ENCODE measurements at regions not wholly inside any gene's neighbourhood (a gene's known extent, or its start where the extent isn't known, plus 50 kb on each side); places are given as distances from the start of the nearest gene placed in this dataset.
A peak's percentile ranks its signal among the peaks of the same experiment; 100 is the strongest.
"Not testable (repeated sequence)": the region's sequence is repeated elsewhere in the genome, so short reads cannot be mapped to it uniquely, and the experiment has no call there.

DNA sequence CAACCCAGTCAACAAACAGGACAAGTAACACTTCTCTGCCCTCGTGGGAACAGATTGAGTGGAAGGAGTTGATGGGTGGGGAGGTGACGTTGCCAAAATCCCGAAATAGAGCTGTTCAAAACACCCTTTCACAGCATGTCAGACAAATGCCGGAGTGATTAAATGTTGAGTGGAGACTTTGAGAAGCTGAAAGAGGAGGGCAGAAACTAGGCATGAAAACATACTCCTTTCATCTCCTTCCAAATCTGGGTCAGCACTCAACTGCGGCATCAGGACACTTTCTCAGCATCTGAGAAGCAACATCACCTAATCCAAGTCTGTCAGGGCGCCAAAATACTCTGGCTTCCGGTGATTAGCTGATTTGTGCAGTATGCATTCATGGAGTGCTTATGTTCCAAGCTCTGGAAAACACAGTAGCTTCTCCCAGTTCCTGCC, 51.5 kb upstream of the MRI1 start:
- no peak for DNase-seq
- no peak for TF ChIP-seq GATA1 (IDR thresholded peaks at IDR 0.05; ENCODE audit: low read depth, low read length)
- TF ChIP-seq POLR2A (IDR thresholded peaks at IDR 0.05; ENCODE audit: low read length): no peak

DNA sequence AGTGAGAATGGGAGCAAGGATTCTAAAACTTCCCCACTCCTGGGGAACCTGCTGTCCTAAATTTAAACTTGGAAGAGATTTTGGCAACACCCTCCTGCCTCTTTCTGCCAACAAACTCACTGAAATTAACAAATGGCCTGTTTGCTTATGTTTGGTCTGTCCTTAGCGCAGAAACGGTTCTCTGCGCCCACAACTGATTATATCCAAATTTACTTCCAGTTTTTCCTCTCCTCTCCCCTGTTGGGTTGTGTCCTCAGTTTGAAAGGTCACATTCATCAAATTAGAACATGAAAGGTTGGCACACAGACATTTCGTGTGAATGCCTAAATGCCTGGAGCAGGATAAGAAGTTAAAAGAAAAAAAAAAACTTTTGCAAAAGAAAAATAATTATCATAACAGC, 56.4 kb upstream of the MRI1 start:
- no peak for TF ChIP-seq GATA1 (IDR thresholded peaks at IDR 0.05; ENCODE audit: low read depth, low read length)
- no peak for TF ChIP-seq POLR2A (IDR thresholded peaks at IDR 0.05; ENCODE audit: low read length)
- no peak for DNase-seq

DNA sequence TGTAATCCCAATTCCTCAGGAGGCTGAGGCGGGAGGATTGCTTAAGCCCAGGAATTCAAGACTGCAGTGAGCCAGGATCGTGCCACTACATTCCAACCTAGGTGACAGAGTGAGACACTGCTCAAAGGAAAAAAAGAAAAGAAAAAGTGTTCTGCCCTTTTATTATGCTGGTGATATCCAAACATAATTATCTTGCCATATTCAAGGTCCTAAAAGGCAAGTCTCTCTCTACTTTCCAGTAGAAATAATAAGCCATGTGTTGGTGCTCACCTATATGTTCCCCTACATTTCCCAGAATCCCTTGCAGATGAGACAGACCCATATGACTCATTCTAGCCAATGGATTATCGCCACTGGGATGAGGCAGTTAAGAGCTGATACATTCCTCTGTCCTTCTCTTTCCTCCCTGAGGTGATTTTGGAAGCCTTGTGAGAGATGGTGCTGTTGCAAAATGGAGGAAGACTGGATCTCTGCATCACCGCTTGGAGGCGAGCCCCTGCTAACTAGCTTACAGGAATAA, 58.3 kb upstream of the MRI1 start:
- TF ChIP-seq GATA1 (IDR thresholded peaks at IDR 0.05; ENCODE audit: low read depth, low read length) (no peak), POLR2A (IDR thresholded peaks at IDR 0.05; ENCODE audit: low read length) (no peak)

DNA sequence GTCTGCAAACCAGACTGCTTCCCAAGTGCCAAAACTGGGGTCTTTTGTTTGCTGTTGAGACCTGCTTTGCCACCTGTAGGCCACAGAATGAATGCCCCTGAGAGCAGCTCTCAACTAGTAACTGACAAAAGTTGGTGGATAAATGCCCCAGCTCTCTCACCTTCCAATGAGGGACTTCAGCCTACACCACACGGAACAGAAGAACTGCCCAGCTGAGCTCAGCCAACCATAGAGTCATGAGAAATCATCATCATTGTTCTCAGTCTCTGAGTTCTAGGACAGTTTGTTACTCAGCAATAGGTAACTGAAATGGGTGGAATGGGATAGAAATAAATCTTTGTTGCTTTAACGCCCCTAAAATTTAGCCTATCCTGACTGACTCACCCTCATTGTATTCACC, 59.1 kb upstream of the MRI1 start:
- DNase-seq: no peak
- TF ChIP-seq POLR2A (IDR thresholded peaks at IDR 0.05; ENCODE audit: low read length): no peak
- TF ChIP-seq GATA1 (IDR thresholded peaks at IDR 0.05; ENCODE audit: low read depth, low read length): no peak

More for the DNA sequence above, 58.3 kb upstream of the MRI1 start:
- no peak for DNase-seq

DNA sequence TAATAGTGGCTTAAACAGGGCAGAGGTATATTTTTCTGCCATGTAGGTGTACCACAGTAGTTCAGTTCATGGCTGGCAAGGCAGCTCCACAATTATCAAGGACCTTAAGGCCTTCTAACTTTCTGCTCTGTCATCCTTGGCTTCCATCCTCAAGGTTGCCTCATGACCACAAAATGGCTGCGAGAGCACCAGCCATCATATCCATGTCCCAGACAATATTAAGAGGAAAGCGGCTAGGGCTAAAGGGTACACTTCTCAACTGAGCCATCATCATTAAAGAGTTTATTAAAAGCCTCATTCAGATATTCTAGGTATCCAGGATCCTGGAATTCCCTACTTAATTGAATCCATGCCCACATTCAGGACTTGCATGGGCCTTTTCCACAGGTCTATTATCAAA, 62.7 kb upstream of the MRI1 start:
- no peak for TF ChIP-seq GATA1 (IDR thresholded peaks at IDR 0.05; ENCODE audit: low read depth, low read length)
- TF ChIP-seq POLR2A (IDR thresholded peaks at IDR 0.05; ENCODE audit: low read length): no peak
- DNase-seq: no peak

DNA sequence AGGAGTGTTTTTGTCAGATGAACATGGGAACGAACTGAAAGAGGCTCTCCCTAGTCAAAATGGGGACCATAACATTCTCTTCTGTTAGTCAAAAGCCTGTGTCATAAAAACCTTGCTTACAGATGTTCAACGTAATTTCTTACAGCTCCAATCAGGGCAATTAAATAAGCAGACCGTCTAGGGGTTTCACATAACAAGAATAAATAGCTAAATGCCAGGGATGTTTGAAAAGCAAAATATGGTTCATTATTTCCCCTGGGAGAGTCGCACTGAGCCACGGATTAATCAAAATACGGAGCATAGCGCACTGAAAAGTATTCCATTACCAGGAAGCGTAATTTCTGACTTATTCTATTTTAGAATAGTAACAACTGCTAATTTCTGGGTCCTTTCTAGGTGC, 63.7 kb upstream of the MRI1 start:
- no peak for DNase-seq
- no peak for TF ChIP-seq GATA1 (IDR thresholded peaks at IDR 0.05; ENCODE audit: low read depth, low read length)
- no peak for TF ChIP-seq POLR2A (IDR thresholded peaks at IDR 0.05; ENCODE audit: low read length)

DNA sequence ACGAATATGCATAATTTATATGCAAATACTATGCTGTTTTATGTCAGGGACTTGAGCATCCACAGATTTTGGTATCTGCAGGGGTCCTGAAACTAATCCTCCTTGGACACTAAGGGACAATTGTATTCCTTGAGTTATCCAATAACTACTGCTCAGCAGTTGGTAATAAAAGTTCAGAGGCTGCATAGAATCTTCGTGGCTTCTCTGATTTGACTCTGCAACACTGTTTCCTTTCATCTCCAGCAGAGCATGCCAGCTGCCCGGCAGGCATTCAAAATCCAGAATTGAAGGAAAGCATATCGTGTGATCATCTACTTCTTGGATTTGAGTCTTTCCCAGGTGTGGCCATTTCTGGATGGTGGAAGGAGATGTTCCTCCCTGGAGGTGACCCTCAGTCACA, 64.5 kb upstream of the MRI1 start:
- TF ChIP-seq GATA1 (IDR thresholded peaks at IDR 0.05; ENCODE audit: low read depth, low read length) (no peak), POLR2A (IDR thresholded peaks at IDR 0.05; ENCODE audit: low read length) (no peak)
- no peak for DNase-seq

DNA sequence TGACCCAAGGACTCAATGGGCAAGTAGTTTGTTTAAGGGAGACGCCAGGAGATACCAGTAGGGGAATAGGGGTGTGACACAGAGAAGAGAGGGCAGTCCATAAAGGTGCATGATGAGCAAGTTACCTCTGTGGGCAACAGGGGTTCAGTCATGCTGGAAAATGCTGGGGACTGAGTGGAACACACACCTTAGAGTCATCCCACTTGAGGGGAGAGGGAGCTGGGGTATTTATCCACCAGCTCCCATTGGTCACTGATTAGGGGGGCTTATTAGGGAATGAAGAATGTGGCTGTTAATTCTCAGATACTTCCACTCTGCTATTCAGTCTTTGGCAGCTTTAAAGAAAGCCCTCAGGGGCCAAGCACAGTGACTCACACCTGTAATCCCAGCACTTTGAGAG, 67.5 kb upstream of the MRI1 start:
- TF ChIP-seq POLR2A (IDR thresholded peaks at IDR 0.05; ENCODE audit: low read length): no peak
- no peak for TF ChIP-seq GATA1 (IDR thresholded peaks at IDR 0.05; ENCODE audit: low read depth, low read length)
- no peak for DNase-seq

DNA sequence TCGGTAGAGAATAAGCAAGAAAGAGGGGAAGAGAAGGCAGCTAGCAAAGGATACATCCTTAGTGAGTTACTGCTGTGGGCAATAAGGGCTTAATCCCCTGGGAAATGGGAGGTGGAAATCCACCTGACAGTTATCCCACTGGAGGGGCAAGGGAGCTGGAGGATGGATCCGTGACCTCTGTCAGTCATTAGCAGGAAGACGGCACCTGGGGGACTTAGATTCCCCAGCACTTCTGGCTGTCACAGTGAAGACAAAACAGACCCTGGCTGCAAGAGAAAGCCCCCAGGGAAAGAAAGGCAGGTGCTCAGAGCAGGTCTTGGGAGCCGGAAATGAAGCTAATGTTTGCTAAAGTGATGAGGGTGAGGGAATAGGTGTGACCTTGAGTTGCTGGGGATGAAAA, 70.4 kb upstream of the MRI1 start:
- DNase-seq: no peak

DNA sequence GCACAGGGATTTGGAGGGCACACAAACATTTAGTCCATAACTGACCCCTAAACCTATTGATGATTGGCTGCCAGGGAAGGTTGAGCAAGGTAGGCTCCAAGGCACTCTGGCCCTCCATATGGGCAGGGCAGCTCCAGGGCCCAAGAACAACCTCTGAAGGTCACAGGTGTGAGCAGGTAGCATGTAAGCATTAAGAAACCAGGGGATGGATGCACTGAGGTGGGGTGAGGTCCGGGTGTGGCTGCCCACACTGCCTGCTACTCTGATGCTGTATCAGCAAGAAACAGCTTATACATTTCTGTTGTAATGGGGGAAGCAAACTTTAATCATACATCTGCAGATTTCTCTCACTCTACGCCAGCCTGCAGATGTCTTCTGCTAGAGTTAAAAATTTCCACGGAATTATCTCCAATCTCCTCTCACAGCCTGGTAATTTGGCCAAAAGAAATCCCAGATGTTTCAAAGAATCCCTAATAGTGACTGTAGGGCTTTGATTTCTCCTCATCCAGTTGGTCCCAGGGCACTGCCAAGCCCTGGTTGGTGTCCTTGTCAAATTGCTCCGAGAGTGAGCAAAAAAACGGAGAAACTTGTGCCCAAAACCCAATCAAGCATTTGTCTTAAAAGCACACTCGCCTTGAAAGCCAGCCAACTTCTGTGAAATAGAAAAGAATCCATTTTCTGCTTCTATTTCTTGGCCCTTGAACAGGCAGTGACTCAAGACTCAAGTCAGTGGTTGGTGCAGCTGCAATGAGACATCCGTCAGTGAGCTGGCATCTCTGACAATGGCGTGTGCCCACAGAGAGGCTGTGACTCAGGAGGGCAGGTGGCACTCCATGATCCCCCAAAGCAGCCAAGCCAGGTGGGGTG, 72.5 kb upstream of the MRI1 start:
- TF ChIP-seq GATA1 (IDR thresholded peaks at IDR 0.05; ENCODE audit: low read depth, low read length): no peak
- TF ChIP-seq POLR2A (IDR thresholded peaks at IDR 0.05; ENCODE audit: low read length): no peak
- DNase-seq: no peak

More for the DNA sequence above, 70.4 kb upstream of the MRI1 start:
- TF ChIP-seq GATA1 (IDR thresholded peaks at IDR 0.05; ENCODE audit: low read depth, low read length) (no peak), POLR2A (IDR thresholded peaks at IDR 0.05; ENCODE audit: low read length) (no peak)

DNA sequence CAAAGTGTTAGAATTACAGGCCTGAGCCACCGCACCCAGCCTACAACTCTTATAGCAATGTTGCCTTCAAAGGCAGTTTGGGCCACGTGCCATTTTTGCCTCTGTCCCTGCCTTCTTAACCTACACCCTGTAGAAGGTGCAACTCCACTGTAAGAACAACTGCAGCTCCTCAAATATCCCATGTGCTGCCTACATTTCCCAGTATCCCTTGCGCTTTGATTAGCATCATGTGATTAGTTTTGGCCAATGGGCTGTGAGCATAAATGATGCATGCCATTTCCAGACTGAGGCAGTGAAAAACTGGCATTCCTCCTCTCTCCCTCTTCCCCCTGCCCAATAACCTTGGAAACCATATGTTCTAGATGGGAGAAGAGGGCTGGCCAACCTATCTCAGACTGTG, 75.2 kb upstream of the MRI1 start:
- DNase-seq: peak; percentile 30 to 48
- TF ChIP-seq POLR2A (IDR thresholded peaks at IDR 0.05; ENCODE audit: low read length) (no peak), GATA1 (IDR thresholded peaks at IDR 0.05; ENCODE audit: low read depth, low read length) (no peak)

DNA sequence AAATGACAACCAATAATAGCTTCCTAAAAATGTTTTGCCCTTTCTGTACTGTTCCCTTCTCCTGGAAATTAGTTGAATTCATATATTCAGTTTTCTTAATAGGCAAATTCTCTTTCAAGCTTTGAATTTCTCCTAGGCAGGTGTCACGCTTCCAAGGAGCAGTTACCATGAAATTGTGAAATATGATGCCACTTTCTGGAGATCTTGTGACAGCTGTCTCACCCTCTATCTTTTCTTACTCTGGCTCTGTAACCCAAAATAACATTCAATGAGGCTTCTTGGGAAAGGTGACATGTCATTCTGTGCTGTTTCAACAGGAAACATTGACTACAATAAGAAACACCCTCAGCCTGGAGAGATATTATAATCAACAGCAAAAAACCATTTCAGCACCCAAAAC, 80.3 kb upstream of the MRI1 start:
- DNase-seq: no peak
- TF ChIP-seq POLR2A (IDR thresholded peaks at IDR 0.05; ENCODE audit: low read length) (no peak), GATA1 (IDR thresholded peaks at IDR 0.05; ENCODE audit: low read depth, low read length) (no peak)

DNA sequence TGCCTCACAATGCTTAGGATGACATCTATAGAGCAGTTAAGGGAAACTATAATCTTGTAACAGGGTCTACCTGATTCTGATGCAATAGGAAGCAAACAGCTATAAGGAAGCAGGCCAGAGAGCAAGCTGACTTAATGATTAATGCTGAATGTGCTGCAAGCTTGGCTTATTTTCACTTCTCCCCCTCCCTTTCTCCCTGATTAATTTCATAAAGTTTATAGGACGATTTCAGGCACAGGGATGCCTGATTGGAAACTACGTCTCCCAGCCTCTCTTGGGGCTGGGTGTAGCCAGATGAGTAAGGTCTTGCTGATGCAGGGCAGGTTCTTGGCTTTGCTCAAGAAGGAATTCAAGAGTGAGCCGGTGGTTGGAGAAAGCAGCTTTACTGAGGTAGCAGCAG, 82.8 kb upstream of the MRI1 start:
- DNase-seq: no peak
- TF ChIP-seq POLR2A (IDR thresholded peaks at IDR 0.05; ENCODE audit: low read length) (no peak), GATA1 (IDR thresholded peaks at IDR 0.05; ENCODE audit: low read depth, low read length) (no peak)

DNA sequence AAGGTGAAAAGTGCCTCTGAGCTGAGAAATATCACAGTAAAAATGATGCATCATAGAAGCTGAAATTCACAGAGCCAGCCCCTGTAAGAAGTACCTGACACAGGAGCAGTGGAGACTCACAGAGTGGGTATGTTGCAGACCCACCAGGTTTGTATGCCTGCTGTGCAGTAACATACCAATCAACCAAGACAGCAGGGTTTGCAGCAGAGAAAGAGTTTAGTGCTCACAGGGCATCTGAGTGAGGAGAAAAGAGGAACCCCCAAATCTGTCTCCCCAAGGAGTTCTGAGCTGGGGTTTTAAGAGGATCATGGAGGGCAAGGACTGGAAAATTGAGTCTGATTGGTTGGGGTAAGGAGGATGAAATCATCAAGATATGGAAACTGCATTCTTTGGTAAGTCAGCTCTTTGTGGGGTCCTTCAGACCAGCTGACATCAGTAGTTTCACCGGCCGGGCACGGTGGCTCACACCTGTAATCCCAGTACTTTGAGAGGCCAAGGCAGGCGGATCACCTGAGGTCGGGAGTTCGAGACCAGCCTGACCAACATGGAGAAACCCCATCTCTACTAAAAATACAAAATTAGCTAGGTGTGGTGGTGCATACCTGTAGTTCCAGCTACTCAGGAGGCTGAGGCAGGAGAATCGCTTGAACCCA, 83.5 kb upstream of the MRI1 start:
- DNase-seq: not testable (repeated sequence)

DNA sequence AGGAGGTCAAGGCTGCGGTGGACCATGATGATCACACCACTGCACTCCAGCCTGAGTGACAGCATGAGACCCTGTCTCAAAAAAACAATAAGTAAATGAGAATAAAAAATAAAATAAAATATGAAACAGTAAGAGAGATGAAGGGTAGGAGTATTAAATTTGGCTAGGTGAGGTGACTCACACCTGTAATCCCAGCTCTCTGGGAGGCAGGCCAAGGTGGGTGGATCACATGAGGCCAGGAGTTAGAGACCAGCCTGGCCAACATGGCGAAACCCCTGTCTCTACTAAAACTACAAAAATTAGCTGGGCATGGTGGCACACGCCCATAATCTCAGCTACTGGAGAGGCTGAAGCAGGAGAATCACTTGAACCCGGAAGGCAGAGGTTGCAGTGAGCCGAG, 87.4 kb upstream of the MRI1 start:
- DNase-seq: not testable (repeated sequence)

DNA sequence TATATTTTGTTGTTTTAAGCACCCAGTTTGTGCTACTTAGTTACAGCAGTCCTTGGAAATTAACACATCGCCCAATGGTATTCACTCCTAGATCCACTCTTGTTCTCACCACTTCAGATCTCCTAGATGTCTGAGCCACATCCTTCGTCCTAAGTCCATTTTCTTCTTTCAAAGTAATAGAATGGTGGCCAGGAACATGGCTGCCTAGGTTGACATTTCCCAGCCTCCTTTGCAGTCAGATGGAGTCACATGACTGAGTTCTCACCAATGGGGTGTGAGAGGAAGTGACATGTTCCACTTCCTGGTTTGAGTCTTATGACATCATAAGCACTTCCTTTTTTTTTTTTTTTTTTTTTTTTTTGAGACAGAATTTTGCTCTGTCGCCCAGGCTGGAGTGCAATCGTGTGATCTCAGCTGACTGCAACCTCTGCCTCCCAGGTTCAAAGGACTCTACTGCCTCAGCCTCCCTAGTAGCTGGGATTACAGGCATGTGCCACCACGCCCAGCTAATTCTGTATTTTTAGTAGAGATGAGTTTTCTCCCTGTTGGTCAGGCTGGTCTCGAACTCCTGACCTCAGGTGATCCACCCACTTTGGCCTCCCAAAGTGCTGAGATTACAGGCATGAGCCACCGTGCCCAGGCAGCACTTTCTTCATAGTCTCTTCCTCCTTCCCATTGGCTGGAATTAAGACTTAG, 91.7 kb upstream of the MRI1 start:
- peak; percentile 52 to 55 for DNase-seq

Data from erythroblast (primary cell).